ENCODE measurements at regions not wholly inside any gene's neighbourhood (a gene's known extent, or its start where the extent isn't known, plus 50 kb on each side); places are given as distances from the start of the nearest gene placed in this dataset.

DNA sequence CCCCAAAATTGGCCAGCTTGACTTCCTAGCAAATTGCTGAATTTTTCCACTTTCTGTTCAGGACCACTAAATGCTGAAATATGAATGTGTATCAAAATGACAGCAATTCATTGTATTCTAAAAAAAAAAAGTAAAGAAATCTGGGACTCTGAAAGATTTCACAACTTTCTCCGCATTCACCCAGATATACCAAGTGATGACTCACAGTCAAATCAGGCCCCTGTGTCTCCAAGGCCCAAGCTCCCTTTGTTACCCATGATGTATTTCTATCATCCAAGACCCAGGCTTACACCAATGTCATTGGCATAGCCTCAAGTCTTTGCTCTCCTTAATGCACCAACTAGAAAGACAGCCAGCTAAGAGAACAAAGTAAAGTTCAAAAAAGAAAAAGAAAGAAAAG lies 493.9 kb downstream of the NTRK2 start:
- TF ChIP-seq, protein P1, sequence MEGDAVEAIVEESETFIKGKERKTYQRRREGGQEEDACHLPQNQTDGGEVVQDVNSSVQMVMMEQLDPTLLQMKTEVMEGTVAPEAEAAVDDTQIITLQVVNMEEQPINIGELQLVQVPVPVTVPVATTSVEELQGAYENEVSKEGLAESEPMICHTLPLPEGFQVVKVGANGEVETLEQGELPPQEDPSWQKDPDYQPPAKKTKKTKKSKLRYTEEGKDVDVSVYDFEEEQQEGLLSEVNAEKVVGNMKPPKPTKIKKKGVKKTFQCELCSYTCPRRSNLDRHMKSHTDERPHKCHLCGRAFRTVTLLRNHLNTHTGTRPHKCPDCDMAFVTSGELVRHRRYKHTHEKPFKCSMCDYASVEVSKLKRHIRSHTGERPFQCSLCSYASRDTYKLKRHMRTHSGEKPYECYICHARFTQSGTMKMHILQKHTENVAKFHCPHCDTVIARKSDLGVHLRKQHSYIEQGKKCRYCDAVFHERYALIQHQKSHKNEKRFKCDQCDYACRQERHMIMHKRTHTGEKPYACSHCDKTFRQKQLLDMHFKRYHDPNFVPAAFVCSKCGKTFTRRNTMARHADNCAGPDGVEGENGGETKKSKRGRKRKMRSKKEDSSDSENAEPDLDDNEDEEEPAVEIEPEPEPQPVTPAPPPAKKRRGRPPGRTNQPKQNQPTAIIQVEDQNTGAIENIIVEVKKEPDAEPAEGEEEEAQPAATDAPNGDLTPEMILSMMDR (conservative IDR thresholded peaks at IDR 0.05; ENCODE audit: low read length) = no peak
- TF ChIP-seq EZH2phosphoT487 (IDR thresholded peaks at IDR 0.05; ENCODE audit: borderline replicate concordance) = no peak

All from Loucy (cell line).